ENCODE measurements at regions not wholly inside any gene's neighbourhood (a gene's known extent, or its start where the extent isn't known, plus 50 kb on each side); places are given as distances from the start of the nearest gene placed in this dataset.
"Not testable (repeated sequence)": the region's sequence is repeated elsewhere in the genome, so short reads cannot be mapped to it uniquely, and the experiment has no call there.

DNA sequence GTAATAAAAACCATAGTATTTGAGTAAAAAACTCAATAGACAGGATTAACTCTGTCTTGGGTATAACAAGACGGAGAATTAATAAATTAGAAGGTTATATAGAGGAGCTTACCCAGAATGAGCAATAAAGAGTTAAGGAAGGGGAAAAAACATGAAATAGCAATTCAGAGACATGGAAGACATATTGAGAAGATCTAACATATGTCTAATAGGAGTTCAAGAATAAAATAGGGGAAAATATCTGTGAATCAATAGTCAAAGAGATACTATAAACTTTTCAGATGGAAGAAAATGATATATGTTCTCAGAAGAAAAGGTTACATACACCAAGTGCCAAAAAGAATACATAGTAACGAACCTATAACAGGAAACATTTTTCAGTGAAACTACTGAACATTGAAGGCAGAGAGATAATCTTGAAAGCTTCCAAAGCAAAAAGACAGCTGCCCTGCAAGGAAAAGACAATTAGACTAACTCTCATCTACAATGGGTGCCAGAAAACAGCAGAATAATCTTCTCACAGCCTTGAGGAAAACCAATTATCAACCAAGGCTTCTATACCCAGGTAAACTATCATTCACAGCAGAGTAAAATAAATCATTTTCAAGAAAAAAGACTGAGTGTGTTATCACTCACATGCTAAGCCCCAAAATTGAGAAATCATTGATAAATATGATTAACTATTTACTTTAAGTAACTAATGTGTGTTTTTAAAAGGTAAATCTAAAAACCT lies 106.0 kb downstream of the ENC1 start:
- DNase-seq: no peak

DNA sequence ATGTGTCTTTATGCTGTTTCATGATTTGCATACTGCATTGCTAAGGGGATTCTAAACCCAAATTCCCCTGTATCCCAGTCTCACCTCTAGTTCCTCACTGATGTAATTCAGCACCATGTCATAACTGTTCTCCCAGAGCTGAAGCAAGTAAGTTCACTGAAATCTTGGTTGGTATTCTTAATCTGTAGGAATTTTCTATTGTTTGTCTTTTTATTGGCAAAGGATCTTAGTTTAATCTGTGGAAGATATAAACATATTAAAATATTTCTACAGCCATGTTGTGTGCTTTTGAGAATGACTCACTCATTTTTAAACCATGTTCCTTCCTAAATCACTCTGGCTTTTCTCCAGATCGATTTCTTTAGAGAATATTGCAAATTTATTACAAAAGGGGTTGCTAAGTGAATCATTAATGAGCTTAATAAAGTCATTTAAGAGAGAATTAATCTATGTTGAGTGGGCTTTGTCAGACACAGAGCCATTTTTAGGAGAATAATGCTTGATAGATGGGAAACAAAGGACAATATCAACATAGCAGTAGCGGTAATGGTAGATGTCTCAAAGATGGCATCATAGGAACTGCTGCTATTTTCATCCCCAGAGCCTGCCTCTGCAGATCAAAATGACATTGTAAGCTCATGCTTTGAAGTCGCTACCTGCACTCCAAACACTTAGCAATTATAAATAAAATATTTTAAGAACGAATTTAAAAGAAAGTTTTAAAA lies 110.0 kb downstream of the ENC1 start:
- DNase-seq: no peak

- no peak for DNase-seq
Observed at GRCh38 chr5:74529101-74529500, 111.4 kb downstream of the ENC1 start.

DNA sequence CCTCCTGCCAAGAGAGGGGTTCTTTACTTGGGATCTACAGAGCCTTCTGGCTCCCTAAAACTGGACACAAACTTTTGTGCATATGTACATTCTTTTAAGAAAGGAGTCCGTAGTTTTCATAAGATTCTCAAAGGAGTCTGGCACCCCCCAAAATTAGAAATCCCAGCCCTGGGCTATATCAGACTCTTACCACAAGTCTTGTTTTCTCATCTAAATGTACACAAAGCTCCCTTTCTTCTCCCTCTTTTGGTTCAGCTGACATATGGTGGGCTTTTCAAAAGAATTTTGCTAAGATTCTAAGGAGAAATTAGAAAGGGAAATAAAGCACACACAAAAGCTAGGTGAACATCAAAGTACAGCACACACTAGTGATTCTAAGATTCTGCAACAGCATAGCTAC lies 114.4 kb downstream of the ENC1 start:
- no peak for DNase-seq

DNA sequence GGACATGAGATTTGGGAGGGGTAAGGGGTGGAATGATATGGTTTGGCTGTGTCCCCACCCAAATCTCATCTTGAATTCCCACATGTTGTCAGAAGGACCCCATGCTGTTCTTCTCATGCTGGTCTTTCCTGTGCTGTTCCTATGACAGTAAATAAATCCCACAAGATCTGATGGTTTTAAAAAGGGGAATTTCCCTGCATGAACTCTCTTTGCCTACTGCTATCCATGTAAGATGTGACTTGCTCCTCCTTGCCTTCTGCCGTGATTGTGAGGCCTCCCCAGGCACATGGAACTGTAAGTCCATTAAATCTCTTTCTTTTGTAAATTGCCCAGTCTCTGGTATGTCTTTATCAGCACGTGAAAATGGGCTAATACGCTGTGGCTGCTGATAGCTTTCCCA lies 115.8 kb downstream of the ENC1 start:
- DNase-seq: not testable (repeated sequence)

DNA sequence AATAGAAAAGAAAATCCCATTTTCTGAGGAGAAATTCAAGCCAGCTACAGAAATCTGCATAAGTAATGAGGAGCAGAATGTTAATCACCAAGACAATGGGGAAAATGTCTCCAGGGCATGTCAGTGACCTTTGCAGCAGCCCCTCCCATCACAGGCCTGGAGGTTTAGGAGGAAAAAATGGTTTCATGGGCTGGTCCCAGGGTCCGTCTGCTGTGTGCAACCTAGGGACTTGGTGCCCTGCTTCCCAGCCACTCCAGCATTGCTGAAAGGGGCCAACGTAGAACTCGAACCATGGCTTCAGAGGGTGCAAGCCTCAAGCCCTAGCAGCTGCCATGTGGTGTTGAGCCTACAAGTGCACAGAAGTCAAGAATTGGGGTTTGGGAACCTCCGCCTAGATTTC lies 116.8 kb downstream of the ENC1 start:
- DNase-seq: not testable (repeated sequence)

GRCh38 chr5:74522838-74523237 lies 117.7 kb downstream of the ENC1 start:
- not testable (repeated sequence) for DNase-seq

DNA sequence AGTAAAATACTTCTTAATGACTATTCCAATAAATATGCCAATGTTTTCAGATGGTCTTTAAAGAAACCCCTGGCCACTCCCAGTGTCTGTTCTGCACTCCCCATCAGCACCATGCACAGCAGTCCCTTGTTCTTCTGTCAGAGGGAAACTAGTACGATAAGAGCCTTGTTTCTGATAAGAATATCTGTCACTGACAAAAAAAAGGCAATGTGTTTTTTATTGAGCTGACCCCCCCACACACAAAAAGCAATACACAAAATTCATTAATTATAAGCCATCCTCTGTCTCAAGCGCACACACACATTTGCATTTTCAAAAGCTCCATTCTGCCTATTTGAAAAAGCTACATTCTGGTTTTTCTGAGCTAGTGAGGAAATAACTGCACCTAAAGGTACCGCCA lies 119.1 kb downstream of the ENC1 start:
- DNase-seq: no peak

GRCh38 chr5:74519679-74520078 lies 120.8 kb downstream of the ENC1 start:
- DNase-seq: no peak

DNA sequence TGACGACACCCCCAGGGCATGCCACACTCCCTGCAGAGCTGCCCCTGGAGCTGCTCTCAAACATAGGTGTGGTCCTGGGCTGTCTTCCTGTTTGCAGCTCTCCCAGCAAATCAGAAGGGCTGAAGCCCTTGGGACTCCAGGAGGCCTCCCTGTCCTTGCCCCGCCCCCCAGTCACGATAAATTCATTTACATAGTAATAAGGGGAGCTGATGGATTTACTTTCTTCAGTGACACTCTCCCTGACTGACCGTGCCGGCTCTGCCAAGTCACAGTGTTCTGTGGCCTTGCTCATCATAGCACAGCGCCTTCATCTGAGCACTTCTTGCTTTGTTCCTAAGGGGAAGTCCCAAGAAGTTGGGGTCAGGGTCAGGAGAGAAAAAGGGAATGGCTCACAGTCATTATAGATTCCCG lies 121.4 kb downstream of the ENC1 start:
- no peak for DNase-seq

DNA sequence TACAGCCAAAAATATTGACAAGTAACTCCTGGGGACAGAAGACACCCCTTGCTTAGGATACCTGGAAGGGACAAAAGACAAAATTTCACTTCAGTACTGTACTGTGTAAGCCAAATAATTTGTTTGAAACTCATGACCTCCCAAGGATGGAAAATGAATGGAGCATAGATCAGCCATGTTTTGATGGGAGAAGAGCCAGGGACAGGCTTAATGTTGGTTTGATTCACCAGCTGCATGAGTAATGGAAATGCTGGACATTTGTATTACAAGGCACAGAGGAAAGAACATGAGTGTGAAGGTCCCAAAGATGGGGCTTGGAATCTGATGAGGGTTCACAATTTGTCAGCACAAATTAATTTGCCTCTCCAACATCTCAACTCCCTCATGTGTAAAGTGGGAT lies 122.8 kb downstream of the ENC1 start:
- no peak for DNase-seq

- DNase-seq: no peak
Observed at GRCh38 chr5:74516211-74516636, 124.3 kb downstream of the ENC1 start.

GRCh38 chr5:74514888-74515551 lies 125.5 kb downstream of the ENC1 start:
- no peak for DNase-seq

- DNase-seq: not testable (repeated sequence)
Observed at GRCh38 chr5:74511770-74512169, 128.8 kb downstream of the ENC1 start.

DNA sequence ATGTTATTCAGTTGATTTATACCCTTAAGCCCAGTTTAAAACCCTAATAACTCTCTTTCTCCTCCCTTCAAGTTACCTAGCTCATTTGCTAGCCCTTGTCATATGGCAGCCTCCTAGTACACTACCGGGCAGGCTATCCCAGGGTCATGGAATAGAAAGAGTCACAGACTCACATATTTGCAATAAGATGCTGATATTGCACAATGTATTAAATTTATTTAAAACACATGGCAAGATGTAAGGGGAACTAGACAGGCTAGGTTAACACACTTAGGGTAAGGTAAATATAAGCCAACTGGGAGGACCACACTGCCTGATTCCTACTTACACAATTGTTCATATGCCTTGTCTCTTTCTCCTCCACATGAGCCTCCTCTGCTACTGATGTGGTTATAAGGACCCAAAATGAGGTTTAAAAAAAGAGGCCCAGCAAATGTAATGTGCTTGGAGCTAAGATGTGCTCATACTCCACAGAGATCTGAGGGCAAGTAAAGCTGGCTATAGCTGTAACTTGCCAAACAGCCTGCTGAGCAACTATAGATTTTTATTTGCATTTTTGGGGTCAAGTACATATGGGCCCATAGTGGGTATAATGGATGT lies 130.0 kb downstream of the ENC1 start:
- DNase-seq: no peak

DNA sequence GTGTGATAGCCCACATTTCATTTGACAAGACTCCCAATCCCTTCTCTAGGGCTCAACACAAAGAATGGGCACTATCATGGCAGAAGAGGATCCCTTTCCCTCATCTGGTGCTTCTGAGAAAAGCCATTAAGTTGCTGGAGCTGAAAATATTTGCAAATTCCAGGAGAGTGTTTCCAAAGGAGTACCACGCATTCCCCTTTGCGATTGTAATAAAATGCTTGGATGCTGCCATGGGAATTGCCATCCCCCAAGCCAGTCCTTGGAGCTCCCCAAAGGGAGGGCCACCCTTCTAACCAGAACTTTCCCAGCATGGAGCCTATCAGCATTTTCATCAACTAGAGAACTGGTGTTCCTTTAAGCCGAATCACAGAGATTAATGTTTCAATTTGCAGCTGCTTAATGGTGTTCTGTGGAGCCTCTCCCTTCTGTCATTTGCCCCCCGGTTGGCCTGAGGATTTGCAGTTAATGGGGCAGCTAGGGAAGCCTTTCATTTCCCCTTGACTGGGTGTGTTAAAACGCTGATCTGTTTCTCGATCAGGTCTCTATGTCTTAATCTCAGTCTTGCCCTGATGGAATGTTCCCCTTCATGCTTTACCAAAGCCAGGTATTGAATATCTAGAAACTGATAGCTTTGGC lies 133.0 kb downstream of the ENC1 start:
- DNase-seq: no peak

DNA sequence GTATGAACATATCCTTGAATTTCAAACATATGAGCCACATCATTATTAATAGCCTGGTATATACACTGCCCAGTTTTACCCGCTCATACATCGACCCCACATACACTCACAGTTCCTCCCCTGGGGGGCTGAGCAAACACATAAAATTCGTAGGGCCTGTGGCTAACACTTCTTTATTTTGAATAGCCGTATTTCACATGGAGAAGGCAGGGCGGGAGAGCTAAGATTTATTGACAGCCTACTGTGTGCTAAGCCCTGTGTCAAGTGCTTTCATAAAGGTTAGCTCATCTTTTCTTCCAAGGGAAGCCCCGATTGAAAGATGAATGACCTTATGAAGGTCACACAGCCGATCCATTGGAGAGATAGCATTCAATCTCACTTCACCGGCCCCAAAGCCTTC lies 134.4 kb downstream of the ENC1 start:
- no peak for DNase-seq

DNA sequence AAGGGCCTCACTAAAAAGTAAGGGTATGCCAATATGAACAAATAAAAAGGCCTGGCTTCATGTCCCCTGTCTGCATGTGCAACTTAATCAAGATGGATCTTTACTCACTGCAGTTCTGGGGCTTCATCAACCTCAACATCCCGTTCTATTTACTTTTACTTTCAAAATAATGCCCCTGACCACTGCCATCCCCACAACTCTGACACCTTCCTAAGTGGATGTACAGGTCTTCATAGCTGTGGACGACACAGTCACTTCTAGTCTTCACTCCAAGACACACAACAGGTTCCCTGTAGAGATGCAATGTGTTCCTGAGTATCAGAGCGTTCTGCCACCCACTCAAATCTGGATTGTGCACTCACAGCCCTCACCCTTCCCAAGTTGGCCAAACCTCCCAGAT lies 136.1 kb downstream of the ENC1 start:
- DNase-seq: no peak

DNA sequence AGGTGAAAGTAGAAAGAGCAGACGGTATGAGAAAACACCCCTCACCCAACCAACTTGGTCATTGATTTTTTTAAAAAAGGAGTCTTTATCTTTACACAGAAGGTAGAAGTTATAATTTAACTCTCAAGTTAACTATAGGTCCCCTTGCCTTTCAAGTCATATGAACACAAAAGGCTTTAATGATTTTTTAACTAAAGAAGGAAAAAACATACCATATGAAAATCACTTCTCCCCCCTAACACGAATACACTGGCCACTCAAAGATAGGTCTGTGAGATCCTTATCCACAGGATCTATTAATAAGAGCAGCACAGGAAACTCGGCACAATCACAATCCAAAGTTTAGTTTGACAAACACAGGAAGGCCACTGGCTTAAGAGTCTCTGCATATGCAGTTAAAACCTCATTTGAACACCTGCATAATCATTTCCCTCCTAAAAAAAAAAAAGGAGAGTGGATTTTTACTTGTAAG lies 138.0 kb downstream of the ENC1 start:
- DNase-seq: no peak

DNA sequence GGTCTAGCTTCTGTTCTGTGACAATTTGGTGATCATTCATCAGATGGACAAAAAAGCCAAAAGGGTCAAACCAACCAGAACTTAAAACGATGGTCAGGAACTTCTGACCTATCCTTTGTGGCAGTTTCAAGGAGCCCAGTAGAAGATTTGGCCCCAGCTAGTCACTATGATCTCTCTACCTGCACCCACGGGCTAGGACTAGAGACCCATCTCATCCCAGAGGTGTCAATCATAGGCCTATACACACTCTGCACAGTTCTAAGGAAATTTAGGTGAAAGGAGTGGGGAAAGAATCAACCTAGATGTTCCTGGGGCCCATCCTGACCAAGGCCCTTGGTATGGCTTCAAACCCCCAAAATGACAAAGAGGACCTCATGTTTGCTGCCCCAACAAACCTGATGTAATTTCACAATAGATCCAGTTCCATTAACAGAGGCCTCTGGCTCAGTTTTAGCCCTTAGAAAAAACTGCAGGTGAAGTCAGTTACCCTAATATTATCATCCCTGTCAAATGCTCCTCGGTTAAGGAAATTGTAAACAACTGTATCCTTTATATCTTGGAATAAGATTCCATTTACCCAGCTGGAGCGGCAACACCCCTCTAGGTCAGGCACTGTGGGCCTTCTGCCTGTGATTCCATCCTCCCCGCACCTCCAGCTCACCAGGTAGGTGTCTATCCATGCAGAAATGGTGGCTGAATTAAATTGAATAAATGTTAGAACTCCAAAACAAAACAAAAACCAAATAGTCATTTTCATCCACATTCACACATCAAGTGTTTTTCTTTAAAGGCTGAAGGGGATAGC lies 138.7 kb downstream of the ENC1 start:
- DNase-seq: no peak

GRCh38 chr5:74500110-74500917 lies 140.2 kb downstream of the ENC1 start:
- no peak for DNase-seq

Measured in CD4-positive, alpha-beta T cell treated with Interferon alpha-2 for 1 hour (primary cell).